Fibroblast of skin of right quadriceps (primary cell): ENCODE measurements at regions not wholly inside any gene's neighbourhood (a gene's known extent, or its start where the extent isn't known, plus 50 kb on each side); places are given as distances from the start of the nearest gene placed in this dataset.

Experiments
- DNase-seq: peaks from one replicate; pipeline ENCODE4 v3.0.0-alpha.2; 2013

GRCh38 chr5:172588380-172588779 lies 52.7 kb upstream of the NEURL1B start:
- no peak for DNase-seq

- DNase-seq: no peak
Measured at GRCh38 chr5:172587061-172587405, 54.0 kb upstream of the NEURL1B start.

GRCh38 chr5:172586125-172587060 lies 54.7 kb upstream of the NEURL1B start:
- no peak for DNase-seq

- DNase-seq: no peak
Measured at GRCh38 chr5:172585114-172585513, 55.9 kb upstream of the NEURL1B start.

- no peak for DNase-seq
Measured at GRCh38 chr5:172584638-172585037, 56.4 kb upstream of the NEURL1B start.

GRCh38 chr5:172583931-172584511 lies 57.0 kb upstream of the NEURL1B start:
- DNase-seq: no peak

- DNase-seq: no peak
Measured at GRCh38 chr5:172582940-172583339, 58.1 kb upstream of the NEURL1B start.

GRCh38 chr5:172581315-172581714 lies 59.7 kb upstream of the NEURL1B start:
- DNase-seq: no peak

- DNase-seq: no peak
Measured at GRCh38 chr5:172579403-172579990, 61.6 kb upstream of the NEURL1B start.

- DNase-seq: no peak
Measured at GRCh38 chr5:172577267-172577909, 63.7 kb upstream of the NEURL1B start.

GRCh38 chr5:172575816-172576545 lies 65.1 kb upstream of the NEURL1B start:
- no peak for DNase-seq

GRCh38 chr5:172575416-172575815 lies 65.6 kb upstream of the NEURL1B start:
- DNase-seq: no peak

- DNase-seq: no peak
Measured at GRCh38 chr5:172574871-172575223, 66.2 kb upstream of the NEURL1B start.

GRCh38 chr5:172573986-172574870 lies 66.8 kb upstream of the NEURL1B start:
- no peak for DNase-seq

GRCh38 chr5:172573120-172573882 lies 67.8 kb upstream of the NEURL1B start:
- no peak for DNase-seq

GRCh38 chr5:172572440-172572839 lies 68.6 kb upstream of the NEURL1B start:
- DNase-seq: no peak

- no peak for DNase-seq
Measured at GRCh38 chr5:172571892-172572291, 69.2 kb upstream of the NEURL1B start.

GRCh38 chr5:172571413-172571812 lies 69.7 kb upstream of the NEURL1B start:
- DNase-seq: no peak

- DNase-seq: no peak
Measured at GRCh38 chr5:172570594-172571334, 70.3 kb upstream of the NEURL1B start.

- no peak for DNase-seq
Measured at GRCh38 chr5:172569861-172570558, 71.1 kb upstream of the NEURL1B start.
